ENCODE measurements at regions not wholly inside any gene's neighbourhood (a gene's known extent, or its start where the extent isn't known, plus 50 kb on each side); places are given as distances from the start of the nearest gene placed in this dataset.

GRCh38 chr17:65385726-65386125 lies 175.7 kb downstream of the AXIN2 start:
- TF ChIP-seq CTCF (IDR thresholded peaks at IDR 0.05; ENCODE audit: insufficient read depth, low read depth, low read length) (no peak), EZH2 (IDR thresholded peaks at IDR 0.05; ENCODE audit: insufficient read depth, low read length) (no peak)
- no peak overlapping the region for H3K4me3 ChIP-seq (ENCODE audit: insufficient read depth, low read depth, low read length)

DNA sequence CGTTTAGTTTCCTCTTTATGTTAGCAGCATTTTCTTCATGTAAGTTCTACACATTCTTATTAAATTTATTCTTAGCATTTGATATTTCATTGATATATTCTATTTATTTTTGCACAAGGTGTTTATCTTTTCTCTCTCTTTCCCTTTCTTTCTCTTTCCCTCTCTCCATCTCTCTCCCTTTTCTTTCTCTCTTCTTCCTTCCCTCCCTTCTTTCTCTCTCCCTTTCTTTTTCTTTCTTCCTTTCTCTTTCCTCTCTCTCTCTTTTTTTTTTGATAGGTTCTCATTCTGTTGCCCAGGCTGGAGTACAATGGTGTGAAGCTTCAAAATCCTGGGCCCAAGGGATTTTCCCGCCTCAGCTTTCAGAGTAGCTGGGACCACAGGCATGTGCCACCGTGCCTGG lies 176.4 kb downstream of the AXIN2 start:
- no peaks in the 10 kb centered on the region for H3K9me3 ChIP-seq (ENCODE audit: insufficient read depth, low read depth, low read length)
- H3K36me3 ChIP-seq (ENCODE audit: insufficient read depth, low read length): no peaks in the 10 kb centered on the region
- no peak for FAIRE-seq
- no peak overlapping the region for H3K4me3 ChIP-seq (ENCODE audit: insufficient read depth, low read depth, low read length)
- DNase-seq (ENCODE audit: low read depth): no peak
- H3K9me3 Mint-ChIP-seq (ENCODE audit: unreplicated experiment): no peaks in the 10 kb centered on the region
- H3K27me3 Mint-ChIP-seq (ENCODE audit: low read depth, unreplicated experiment): peaks cover 3% of the 10 kb centered on the region
- no peaks in the 10 kb centered on the region for H3K36me3 Mint-ChIP-seq (ENCODE audit: low read depth, unreplicated experiment)
- no peak overlapping the region for H3K27ac Mint-ChIP-seq (ENCODE audit: unreplicated experiment)
- peaks cover 9% of the 10 kb centered on the region for H3K4me1 ChIP-seq (ENCODE audit: insufficient read depth, low read length)
- no peak overlapping the region for H3K27ac ChIP-seq (ENCODE audit: low read depth, low read length)
- H3K4me3 Mint-ChIP-seq (ENCODE audit: unreplicated experiment): no peak overlapping the region
- no peaks in the 10 kb centered on the region for H3K79me2 ChIP-seq (ENCODE audit: insufficient read depth, low read length)
- no peak for TF ChIP-seq EZH2 (IDR thresholded peaks at IDR 0.05; ENCODE audit: insufficient read depth, low read length)
- no peak for TF ChIP-seq CTCF (IDR thresholded peaks at IDR 0.05; ENCODE audit: insufficient read depth, low read depth, low read length)
- H3K9ac ChIP-seq (ENCODE audit: low read length): no peak overlapping the region
- H3K4me2 ChIP-seq (ENCODE audit: low read length): no peak overlapping the region
- no peaks in the 10 kb centered on the region for H4K20me1 ChIP-seq (ENCODE audit: insufficient read depth, low read length)
- no peaks in the 10 kb centered on the region for H3K27me3 ChIP-seq (ENCODE audit: insufficient read depth, low read length)
- no peak overlapping the region for H2AFZ ChIP-seq (ENCODE audit: low read depth, low read length)
- peaks cover 10% of the 10 kb centered on the region for H3K4me1 Mint-ChIP-seq (ENCODE audit: low read depth, unreplicated experiment)

More at GRCh38 chr17:65385726-65386125, 175.7 kb downstream of the AXIN2 start:
- Mint-ChIP-seq H3K27ac (ENCODE audit: unreplicated experiment) (peak overlapping the region; percentile 58), H3K4me1 (ENCODE audit: low read depth, unreplicated experiment) (peaks cover 11% of the 10 kb centered on the region), H3K36me3 (ENCODE audit: low read depth, unreplicated experiment) (no peaks in the 10 kb centered on the region), H3K4me3 (ENCODE audit: unreplicated experiment) (no peak overlapping the region), H3K9me3 (ENCODE audit: unreplicated experiment) (peaks cover 2% of the 10 kb centered on the region), H3K27me3 (ENCODE audit: low read depth, unreplicated experiment) (peaks cover 3% of the 10 kb centered on the region)
- H3K4me2 ChIP-seq (ENCODE audit: low read length): no peak overlapping the region
- no peak overlapping the region for H3K9ac ChIP-seq (ENCODE audit: low read length)
- FAIRE-seq (no peak), DNase-seq (ENCODE audit: low read depth) (no peak)
- H2AFZ ChIP-seq (ENCODE audit: low read depth, low read length): no peak overlapping the region
- no peaks in the 10 kb centered on the region for H3K79me2 ChIP-seq (ENCODE audit: insufficient read depth, low read length)
- no peak overlapping the region for H3K27ac ChIP-seq (ENCODE audit: low read depth, low read length)
- H4K20me1 ChIP-seq (ENCODE audit: insufficient read depth, low read length): no peaks in the 10 kb centered on the region
- peaks cover 14% of the 10 kb centered on the region for H3K4me1 ChIP-seq (ENCODE audit: insufficient read depth, low read length)
- no peaks in the 10 kb centered on the region for H3K27me3 ChIP-seq (ENCODE audit: insufficient read depth, low read length)
- no peaks in the 10 kb centered on the region for H3K36me3 ChIP-seq (ENCODE audit: insufficient read depth, low read length)
- no peaks in the 10 kb centered on the region for H3K9me3 ChIP-seq (ENCODE audit: insufficient read depth, low read depth, low read length)

- FAIRE-seq: no peak
- no peak overlapping the region for H3K27ac ChIP-seq (ENCODE audit: low read depth, low read length)
Observed at GRCh38 chr17:65381152-65381551, 180.3 kb downstream of the AXIN2 start.

More at GRCh38 chr17:65381152-65381551, 180.3 kb downstream of the AXIN2 start:
- no peak overlapping the region for H3K9ac ChIP-seq (ENCODE audit: low read length)
- Mint-ChIP-seq H3K27ac (ENCODE audit: unreplicated experiment) (no peak overlapping the region), H3K9me3 (ENCODE audit: unreplicated experiment) (peaks cover 5% of the 10 kb centered on the region), H3K27me3 (ENCODE audit: low read depth, unreplicated experiment) (peaks cover 14% of the 10 kb centered on the region), H3K4me1 (ENCODE audit: low read depth, unreplicated experiment) (no peaks in the 10 kb centered on the region), H3K4me3 (ENCODE audit: unreplicated experiment) (no peak overlapping the region), H3K36me3 (ENCODE audit: low read depth, unreplicated experiment) (peaks cover 2% of the 10 kb centered on the region)
- H2AFZ ChIP-seq (ENCODE audit: low read depth, low read length): no peak overlapping the region
- no peaks in the 10 kb centered on the region for H3K9me3 ChIP-seq (ENCODE audit: insufficient read depth, low read depth, low read length)
- no peak overlapping the region for H3K4me2 ChIP-seq (ENCODE audit: low read length)
- no peak for DNase-seq (ENCODE audit: low read depth)
- H3K4me1 ChIP-seq (ENCODE audit: insufficient read depth, low read length): no peaks in the 10 kb centered on the region
- TF ChIP-seq EZH2 (IDR thresholded peaks at IDR 0.05; ENCODE audit: insufficient read depth, low read length) (no peak), CTCF (IDR thresholded peaks at IDR 0.05; ENCODE audit: insufficient read depth, low read depth, low read length) (no peak)
- no peaks in the 10 kb centered on the region for H3K79me2 ChIP-seq (ENCODE audit: insufficient read depth, low read length)
- no peaks in the 10 kb centered on the region for H3K36me3 ChIP-seq (ENCODE audit: insufficient read depth, low read length)
- no peak overlapping the region for H3K4me3 ChIP-seq (ENCODE audit: insufficient read depth, low read depth, low read length)
- H4K20me1 ChIP-seq (ENCODE audit: insufficient read depth, low read length): no peaks in the 10 kb centered on the region
- H3K27me3 ChIP-seq (ENCODE audit: insufficient read depth, low read length): no peaks in the 10 kb centered on the region

Data from astrocyte (in vitro differentiated cells and primary cell).